ENCODE measurements at regions not wholly inside any gene's neighbourhood (a gene's known extent, or its start where the extent isn't known, plus 50 kb on each side); places are given as distances from the start of the nearest gene placed in this dataset.

- TF ChIP-seq CTCF (IDR thresholded peaks at IDR 0.05) (no peak), POLR2A (IDR thresholded peaks at IDR 0.05) (no peak)
Observed at GRCh38 chr14:85479771-85480170, 50.2 kb upstream of the FLRT2 start.
